ENCODE measurements at regions not wholly inside any gene's neighbourhood (a gene's known extent, or its start where the extent isn't known, plus 50 kb on each side); places are given as distances from the start of the nearest gene placed in this dataset.

GRCh38 chr5:163586531-163586956, 81.1 kb downstream of the MAT2B start (continued):
- TF ChIP-seq MYPOP (CRISPR knock-in tag; IDR thresholded peaks at IDR 0.05): no peak

DNA sequence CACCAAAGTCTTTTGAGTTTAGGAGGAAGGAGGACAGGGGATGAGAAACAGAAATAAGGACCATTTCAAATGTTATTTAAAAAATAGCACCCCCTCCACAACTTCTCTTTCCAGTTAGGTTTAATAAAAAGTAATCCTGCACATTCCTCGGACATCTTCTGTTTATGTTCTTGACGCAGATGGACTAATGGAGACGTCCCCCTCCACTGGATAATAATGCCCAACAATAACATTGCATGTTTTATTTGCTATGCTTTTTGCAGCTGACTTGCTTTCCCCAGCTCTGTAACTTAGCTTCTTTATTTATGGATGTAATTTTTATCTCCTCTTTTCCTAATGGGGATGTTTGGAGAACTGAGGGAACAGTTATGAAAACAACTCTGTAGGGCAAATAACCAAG, 89.5 kb downstream of the MAT2B start:
- Histone ChIP-seq H3K9ac (ENCODE audit: insufficient read depth, low read depth, low read length) (no peak overlapping the region), H3K79me2 (ENCODE audit: insufficient read depth, low read length) (no peaks in the 10 kb centered on the region), H2AFZ (ENCODE audit: low read length) (no peak overlapping the region), H3K4me1 (ENCODE audit: insufficient read depth, low read length) (no peaks in the 10 kb centered on the region), H3K36me3 (replicated peaks in 1 of 2; ENCODE audit: control insufficient read depth in 1 of 2, insufficient read depth in 2 of 2, low read length in 2 of 2) (no peaks in the 10 kb centered on the region), H3K4me3 (replicated peaks in 1 of 3; ENCODE audit: insufficient read depth in 1 of 3, low read depth in 2 of 3, low read length in 3 of 3) (no peak overlapping the region), H3K27ac (ENCODE audit: extremely low read length, insufficient read depth, low read length) (no peak overlapping the region), H3K4me2 (ENCODE audit: low read depth, low read length) (no peak overlapping the region), H4K20me1 (ENCODE audit: insufficient read depth, low read length) (no peaks in the 10 kb centered on the region), H3K27me3 (ENCODE audit: control insufficient read depth in 1 of 2, insufficient read depth in 2 of 2, low read length in 2 of 2) (no peaks in the 10 kb centered on the region), H3K9me3 (ENCODE audit: low read length) (no peaks in the 10 kb centered on the region)
- in situ Hi-C loops (cut with HindIII; ENCODE audit: extremely low pct_ligation_motif_present, low pct_unique_long_range_greater_than_20kb) (no loop called here), intact Hi-C loops (cut with micrococcal nuclease; ENCODE audit: unreplicated experiment) (no loop called here)
- POLR2A ChIA-PET: no interaction called here
- BruUV-seq (replicated peaks): no TSS peak
- CTCF ChIA-PET (ENCODE audit: low intra/inter-chr PET ratio, low total read pairs): no interaction called here
- no peak for ATAC-seq
- DNase-seq (ENCODE audit: low spot score): no peak
- 1% methylated on average over 3 of the region's 3 CpGs for WGBS (ENCODE audit: low lambda C conversion rate)
- no peak for FAIRE-seq
- TF ChIP-seq, protein P1, sequence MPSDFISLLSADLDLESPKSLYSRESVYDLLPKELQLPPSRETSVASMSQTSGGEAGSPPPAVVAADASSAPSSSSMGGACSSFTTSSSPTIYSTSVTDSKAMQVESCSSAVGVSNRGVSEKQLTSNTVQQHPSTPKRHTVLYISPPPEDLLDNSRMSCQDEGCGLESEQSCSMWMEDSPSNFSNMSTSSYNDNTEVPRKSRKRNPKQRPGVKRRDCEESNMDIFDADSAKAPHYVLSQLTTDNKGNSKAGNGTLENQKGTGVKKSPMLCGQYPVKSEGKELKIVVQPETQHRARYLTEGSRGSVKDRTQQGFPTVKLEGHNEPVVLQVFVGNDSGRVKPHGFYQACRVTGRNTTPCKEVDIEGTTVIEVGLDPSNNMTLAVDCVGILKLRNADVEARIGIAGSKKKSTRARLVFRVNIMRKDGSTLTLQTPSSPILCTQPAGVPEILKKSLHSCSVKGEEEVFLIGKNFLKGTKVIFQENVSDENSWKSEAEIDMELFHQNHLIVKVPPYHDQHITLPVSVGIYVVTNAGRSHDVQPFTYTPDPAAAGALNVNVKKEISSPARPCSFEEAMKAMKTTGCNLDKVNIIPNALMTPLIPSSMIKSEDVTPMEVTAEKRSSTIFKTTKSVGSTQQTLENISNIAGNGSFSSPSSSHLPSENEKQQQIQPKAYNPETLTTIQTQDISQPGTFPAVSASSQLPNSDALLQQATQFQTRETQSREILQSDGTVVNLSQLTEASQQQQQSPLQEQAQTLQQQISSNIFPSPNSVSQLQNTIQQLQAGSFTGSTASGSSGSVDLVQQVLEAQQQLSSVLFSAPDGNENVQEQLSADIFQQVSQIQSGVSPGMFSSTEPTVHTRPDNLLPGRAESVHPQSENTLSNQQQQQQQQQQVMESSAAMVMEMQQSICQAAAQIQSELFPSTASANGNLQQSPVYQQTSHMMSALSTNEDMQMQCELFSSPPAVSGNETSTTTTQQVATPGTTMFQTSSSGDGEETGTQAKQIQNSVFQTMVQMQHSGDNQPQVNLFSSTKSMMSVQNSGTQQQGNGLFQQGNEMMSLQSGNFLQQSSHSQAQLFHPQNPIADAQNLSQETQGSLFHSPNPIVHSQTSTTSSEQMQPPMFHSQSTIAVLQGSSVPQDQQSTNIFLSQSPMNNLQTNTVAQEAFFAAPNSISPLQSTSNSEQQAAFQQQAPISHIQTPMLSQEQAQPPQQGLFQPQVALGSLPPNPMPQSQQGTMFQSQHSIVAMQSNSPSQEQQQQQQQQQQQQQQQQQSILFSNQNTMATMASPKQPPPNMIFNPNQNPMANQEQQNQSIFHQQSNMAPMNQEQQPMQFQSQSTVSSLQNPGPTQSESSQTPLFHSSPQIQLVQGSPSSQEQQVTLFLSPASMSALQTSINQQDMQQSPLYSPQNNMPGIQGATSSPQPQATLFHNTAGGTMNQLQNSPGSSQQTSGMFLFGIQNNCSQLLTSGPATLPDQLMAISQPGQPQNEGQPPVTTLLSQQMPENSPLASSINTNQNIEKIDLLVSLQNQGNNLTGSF (CRISPR knock-in tag; IDR thresholded peaks at IDR 0.05): no peak
- TF ChIP-seq ATRX (CRISPR knock-in tag; IDR thresholded peaks at IDR 0.05; ENCODE audit: borderline replicate concordance): no peak
- no peak for TF ChIP-seq JUNB (CRISPR knock-in tag; IDR thresholded peaks at IDR 0.05; ENCODE audit: borderline replicate concordance)
- no peak for TF ChIP-seq ZNF407 (CRISPR knock-in tag; IDR thresholded peaks at IDR 0.05; ENCODE audit: not compliant biosample characterization)
- TF ChIP-seq PLRG1 (conservative IDR thresholded peaks at IDR 0.05): no peak
- no peak for TF ChIP-seq NR2F2 (IDR thresholded peaks at IDR 0.05; ENCODE audit: borderline replicate concordance, low read depth)
- no peak for TF ChIP-seq KLF11 (CRISPR knock-in tag; IDR thresholded peaks at IDR 0.05)
